ENCODE measurements at regions not wholly inside any gene's neighbourhood (a gene's known extent, or its start where the extent isn't known, plus 50 kb on each side); places are given as distances from the start of the nearest gene placed in this dataset.

DNA sequence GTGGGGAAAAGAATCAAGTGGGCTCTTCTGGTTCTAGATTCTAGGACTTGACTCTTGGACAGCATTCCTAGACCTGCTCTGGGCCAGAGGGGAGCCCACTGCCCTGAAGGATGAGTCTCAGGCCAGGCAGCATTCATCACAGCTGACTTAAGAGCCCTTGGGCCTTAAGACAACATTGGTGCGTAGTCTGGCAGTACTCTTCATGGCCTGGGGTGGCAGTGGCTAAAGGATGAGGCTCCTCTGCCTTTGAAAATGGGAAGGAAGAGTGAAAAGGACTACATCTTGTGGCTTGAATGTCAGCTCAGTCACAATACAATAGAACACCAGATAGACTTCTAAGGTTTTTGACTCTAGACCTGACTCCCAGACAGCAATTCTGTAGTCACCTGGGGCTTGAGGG is 1415.1 kb upstream of the PRMT6 start:
- DNase-seq: no peak

- DNase-seq: no peak
These were observed 1404.4 kb upstream of the PRMT6 start for GRCh38 chr1:105652109-105652508.

DNA sequence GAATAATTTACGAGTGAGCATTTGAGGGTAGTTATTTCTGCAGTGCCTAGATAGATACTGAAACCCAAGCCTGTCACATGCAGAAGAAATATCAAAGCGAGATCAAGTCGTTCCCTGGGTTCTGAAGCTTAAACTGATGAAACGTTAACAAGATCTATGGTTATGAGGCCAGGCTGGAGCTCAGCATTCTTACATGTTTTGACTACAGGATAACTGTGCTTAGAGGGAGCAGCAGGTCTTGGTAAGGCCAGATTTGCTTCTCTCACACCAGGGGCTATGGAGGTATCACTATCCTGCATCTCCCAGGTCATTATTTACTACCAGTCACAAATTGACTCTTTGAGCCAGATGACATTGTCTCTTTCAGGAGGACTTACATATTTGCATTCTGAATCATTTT is 1401.4 kb upstream of the PRMT6 start:
- DNase-seq: no peak

- DNase-seq: no peak
These were observed 1392.0 kb upstream of the PRMT6 start for GRCh38 chr1:105664495-105664894.

DNA sequence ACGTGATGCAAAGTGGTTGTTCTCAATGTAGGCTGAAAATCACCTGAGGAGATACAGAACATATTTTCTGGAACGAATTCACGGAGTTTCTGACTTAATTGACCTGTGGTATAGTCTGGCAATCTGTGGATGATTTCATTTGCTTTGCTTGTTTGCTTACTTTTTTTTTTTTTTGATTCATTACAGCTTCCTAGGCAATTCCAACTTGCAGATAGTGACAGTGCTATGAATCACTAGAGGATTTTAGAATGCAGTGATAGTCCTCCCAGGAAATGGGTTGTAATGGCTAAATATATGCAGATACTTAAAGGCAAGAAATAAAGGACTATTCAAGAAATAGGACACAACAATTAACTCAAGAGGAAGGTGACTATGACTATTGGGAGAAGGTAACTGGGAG is 1378.1 kb upstream of the PRMT6 start:
- DNase-seq: no peak

DNA sequence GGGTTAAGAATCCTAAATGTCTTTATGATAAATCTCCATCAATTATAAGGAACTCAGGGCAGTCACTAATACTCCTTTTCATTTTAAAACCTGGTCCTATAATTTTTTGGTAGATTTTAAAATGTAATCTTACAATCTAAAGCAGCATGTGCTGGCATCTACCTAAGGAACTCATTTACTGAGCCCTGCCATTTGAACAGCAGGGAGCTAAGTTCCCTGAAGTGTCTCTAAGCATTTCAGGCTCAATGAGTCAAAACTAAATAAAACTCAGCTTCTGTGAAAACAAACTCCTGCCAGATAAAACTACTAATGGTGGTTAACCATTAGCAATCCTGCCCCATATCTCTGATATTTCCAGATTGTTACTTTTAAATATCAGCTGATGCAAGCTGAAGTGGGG is 1371.8 kb upstream of the PRMT6 start:
- no peak for DNase-seq

- DNase-seq: no peak
These were observed 1370.4 kb upstream of the PRMT6 start for GRCh38 chr1:105686026-105686425.

- DNase-seq: no peak
These were observed 1369.4 kb upstream of the PRMT6 start for GRCh38 chr1:105686874-105687690.

GRCh38 chr1:105700723-105701122 is 1355.8 kb upstream of the PRMT6 start:
- DNase-seq: no peak

GRCh38 chr1:105724286-105724685 is 1332.2 kb upstream of the PRMT6 start:
- no peak for DNase-seq

GRCh38 chr1:105730701-105731100 is 1325.8 kb upstream of the PRMT6 start:
- no peak for DNase-seq

- no peak for DNase-seq
These were observed 1320.1 kb upstream of the PRMT6 start for GRCh38 chr1:105736349-105736748.

- DNase-seq: no peak
These were observed 1276.7 kb upstream of the PRMT6 start for GRCh38 chr1:105779727-105780126.

GRCh38 chr1:105785021-105785420 is 1271.5 kb upstream of the PRMT6 start:
- no peak for DNase-seq

- peak in 1 of 2 donors; percentile 23 for DNase-seq
These were observed 1262.8 kb upstream of the PRMT6 start for GRCh38 chr1:105793536-105794146.

DNA sequence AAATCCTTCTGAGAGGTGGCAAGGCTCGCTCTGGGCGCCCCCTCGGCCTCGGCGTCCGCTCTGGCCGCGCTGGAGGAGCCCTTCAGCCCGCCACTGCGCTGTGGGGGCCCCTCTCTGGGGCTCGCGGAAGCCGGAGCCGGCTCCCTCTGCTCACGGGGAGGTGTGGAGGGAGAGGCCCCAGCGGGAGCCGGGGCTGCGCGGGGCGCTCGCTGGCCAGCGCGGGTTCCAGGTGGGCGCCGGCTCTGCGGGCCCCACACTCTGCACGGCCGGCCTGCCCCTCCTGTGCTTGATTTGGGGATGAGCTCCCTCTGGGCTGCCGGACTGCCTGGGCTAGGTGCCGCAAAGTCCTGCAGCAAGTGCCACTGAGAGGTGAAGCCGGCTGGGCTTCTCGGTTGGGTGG is 1260.7 kb upstream of the PRMT6 start:
- DNase-seq: no peak

DNA sequence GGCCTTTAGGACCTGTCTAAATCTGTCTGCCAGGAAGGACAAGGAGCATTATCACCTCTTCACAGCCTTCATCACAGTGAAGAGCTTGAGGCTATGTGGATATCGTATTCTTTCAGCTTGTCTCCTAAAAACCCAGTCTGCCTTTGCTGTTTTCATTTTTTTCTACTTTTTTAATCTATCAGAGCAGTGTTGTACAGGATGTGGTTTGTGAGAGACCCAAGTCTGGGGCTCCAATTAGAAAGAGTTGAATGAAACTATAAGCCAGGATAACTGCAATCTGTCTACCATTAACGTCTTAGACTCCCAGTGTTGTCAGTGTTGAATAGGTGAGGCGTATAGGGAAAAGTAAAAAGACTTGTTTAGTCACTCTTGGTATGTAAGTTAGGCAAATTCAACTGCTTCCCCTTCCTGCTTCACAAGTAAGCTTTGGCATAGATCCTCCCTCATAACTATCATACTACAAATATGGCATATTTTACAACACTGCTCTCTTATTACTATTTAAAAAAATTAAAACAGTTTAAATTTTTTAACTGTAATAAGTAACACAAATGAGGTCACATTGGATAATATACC is 1225.8 kb upstream of the PRMT6 start:
- DNase-seq: no peak

DNA sequence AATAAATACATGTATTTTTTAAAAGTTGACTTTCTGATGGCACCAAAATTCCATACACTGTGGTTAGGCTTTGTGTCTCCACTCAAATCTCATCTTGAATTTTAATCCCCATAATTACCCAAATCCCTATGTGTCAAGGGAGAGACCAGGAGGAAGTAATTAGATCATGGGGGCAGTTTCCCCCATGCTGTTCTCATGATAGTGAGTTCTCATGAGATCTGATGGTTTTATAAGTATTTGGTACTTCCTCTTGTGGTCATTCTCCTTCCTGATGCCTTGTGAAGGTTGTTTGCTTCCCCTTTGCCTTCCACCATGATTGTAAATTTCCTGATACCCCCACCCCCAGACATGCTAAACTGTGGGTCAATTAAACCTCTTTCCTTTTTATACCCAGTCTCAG is 1218.4 kb upstream of the PRMT6 start:
- DNase-seq: no peak

- no peak for DNase-seq
These were observed 1190.9 kb upstream of the PRMT6 start for GRCh38 chr1:105865546-105865945.

GRCh38 chr1:105872817-105873216 is 1183.7 kb upstream of the PRMT6 start:
- DNase-seq: no peak

GRCh38 chr1:105874621-105875020 is 1181.9 kb upstream of the PRMT6 start:
- no peak for DNase-seq

- no peak for DNase-seq
These were observed 1170.2 kb upstream of the PRMT6 start for GRCh38 chr1:105886309-105886708.

DNA sequence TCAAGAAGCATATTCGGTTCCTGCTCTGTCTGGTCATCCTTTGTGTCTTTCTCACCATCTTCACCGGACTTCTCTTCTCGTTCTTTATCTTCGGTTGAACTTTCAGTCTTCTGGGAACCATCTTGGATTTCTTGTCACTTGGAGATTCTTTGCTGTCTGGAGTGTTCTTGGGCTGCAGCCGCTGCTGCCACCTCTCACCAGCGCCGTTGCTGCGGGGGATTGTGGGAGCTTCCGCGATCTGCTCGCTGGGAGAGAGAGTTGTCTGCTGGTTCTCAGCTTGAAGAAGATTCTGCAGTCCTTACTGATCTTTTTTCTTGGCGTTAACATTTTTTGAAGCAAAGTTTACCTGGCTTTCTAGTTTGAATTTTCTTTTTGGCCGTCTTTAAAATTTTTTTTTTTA is 1165.2 kb upstream of the PRMT6 start:
- no peak for DNase-seq

- DNase-seq: no peak
These were observed 1162.5 kb upstream of the PRMT6 start for GRCh38 chr1:105894006-105894405.

All from inflammatory macrophage (primary cell).